ENCODE measurements at regions not wholly inside any gene's neighbourhood (a gene's known extent, or its start where the extent isn't known, plus 50 kb on each side); places are given as distances from the start of the nearest gene placed in this dataset.

- TF ChIP-seq RFX5 (IDR thresholded peaks at IDR 0.05) (no peak), MYC (IDR thresholded peaks at IDR 0.05; ENCODE audit: borderline replicate concordance, low read length) (no peak), KDM1A (IDR thresholded peaks at IDR 0.05; ENCODE audit: low read depth) (no peak), CHD2 (IDR thresholded peaks at IDR 0.05; ENCODE audit: low read length, partially characterized antibody) (no peak), ELK1 (IDR thresholded peaks at IDR 0.05; ENCODE audit: low read depth, low read length) (no peak), TP53 (CRISPR knock-in tag; IDR thresholded peaks at IDR 0.05) (no peak), EP300 (IDR thresholded peaks at IDR 0.05) (no peak), USF2 (IDR thresholded peaks at IDR 0.05) (no peak), SREBF2 (IDR thresholded peaks at IDR 0.05) (no peak), RARB (CRISPR knock-in tag; IDR thresholded peaks at IDR 0.05) (no peak), CEBPB (IDR thresholded peaks at IDR 0.05) (no peak), CTCF (IDR thresholded peaks at IDR 0.05) (no peak), POLR2A (IDR thresholded peaks at IDR 0.05; ENCODE audit: low read length) (no peak), ZFP36 (IDR thresholded peaks at IDR 0.05; ENCODE audit: borderline replicate concordance, partially characterized antibody) (no peak)
These were observed 89.7 kb upstream of the KDR start for GRCh38 chr4:55215087-55215486.

Data from A549 (cell line).